ENCODE measurements at regions not wholly inside any gene's neighbourhood (a gene's known extent, or its start where the extent isn't known, plus 50 kb on each side); places are given as distances from the start of the nearest gene placed in this dataset.
"Not testable (repeated sequence)": the region's sequence is repeated elsewhere in the genome, so short reads cannot be mapped to it uniquely, and the experiment has no call there.

DNA sequence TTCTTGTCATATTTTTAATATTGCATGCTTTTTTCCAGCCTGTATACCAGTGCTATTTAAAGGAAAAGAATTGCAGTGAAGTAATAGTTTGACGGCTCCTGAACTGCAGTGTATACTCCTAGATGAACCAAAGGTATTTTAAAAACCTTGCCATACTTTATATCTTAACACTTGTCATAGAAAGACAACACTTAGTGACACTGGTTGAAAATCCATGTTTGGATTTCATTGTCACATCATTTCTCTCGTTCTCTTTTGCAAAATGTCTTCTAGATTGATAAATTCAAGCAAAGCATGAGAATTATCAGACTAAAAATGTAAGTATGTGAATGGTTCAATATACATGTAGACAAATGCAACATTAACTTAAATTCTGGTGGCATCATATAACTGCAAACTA, 1293.9 kb downstream of the PCDH9 start:
- DNase-seq: no peak

DNA sequence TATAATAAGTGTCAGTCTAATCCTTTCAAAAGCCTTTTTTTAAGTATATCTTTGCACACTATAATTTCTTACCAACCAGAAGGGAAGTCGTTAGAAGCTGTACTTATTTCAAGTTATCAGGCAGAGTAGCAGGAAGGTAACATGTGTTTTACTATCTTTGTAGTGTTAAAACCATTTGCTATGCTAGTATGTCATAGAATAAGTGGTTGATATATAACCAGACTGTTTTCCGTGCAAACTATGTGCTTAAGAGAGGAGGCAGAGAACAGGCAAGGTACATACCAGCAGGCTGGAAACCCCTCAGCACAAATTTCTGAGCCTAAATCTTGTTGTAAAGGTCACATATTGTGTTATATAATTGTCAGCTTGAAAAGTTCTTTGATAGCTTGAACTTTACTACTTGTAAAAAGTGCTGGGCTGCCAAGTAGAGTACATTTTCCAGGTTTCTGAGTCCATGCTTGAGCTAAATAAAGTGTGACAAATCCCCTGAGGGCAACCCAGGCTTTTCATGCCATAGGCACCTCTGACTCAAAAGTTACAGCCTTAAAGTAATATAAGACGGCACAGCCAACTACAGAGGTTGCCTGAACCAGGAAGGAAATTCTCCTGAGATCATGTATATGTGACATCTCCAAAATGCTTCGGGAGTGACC, 1297.4 kb downstream of the PCDH9 start:
- DNase-seq: no peak

DNA sequence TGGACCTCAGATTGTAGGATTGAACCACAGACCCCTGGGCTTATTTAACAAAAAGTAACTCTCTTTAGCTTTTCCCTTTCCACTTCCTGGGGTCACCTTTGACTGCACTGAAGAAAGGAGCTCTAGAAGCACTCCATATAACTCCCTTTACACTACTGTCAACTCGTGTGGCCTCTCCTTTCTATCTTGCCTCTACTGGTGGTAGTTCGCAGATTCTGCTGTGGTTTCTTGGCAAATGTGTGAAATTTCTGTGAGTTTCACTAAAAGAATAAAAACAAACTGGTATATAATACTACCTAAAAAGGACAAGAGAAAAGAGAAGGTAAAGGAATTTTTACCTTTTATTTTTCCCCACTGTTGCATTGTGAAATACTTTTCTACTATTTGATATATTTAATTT, 1298.1 kb downstream of the PCDH9 start:
- DNase-seq: no peak

DNA sequence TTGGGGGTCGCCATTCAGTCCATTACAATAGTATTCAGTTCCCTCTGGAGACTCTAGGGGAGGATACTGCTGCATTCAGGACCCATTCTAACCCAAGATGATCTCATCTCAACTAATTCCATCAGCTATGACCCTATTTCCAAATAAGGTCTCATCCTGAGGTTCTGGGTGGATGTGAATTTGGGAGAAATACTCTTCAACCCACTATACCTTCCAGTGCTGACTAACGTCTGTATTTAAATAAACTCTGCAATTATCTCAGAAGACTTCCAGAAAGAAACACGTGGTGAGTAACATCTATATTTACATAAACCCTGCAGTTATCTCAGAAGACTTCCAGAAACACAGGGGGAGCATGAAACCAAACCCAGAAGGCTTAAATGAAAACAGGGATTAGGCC, 1300.7 kb downstream of the PCDH9 start:
- no peak for DNase-seq

DNA sequence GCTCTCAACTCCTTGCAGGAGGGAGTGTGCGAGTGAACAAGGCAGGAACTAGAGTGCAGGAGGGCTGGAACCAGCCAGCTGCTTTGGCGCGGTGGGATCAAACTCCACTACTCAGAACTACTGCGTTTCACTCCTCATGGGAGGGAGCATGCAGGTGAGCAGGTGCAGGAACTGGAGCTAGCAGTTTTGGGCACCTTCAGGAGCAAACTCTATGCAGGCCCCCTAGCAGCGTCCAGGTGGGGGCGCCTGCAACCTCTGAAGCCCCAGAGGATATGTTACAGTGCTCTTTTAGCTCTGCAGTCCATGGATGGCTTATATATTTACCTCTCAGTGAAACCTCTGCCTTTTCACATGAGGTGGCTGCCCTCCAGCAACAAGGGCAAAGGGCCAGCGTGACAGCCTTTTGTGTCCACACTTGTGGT, 1303.4 kb downstream of the PCDH9 start:
- DNase-seq: no peak

DNA sequence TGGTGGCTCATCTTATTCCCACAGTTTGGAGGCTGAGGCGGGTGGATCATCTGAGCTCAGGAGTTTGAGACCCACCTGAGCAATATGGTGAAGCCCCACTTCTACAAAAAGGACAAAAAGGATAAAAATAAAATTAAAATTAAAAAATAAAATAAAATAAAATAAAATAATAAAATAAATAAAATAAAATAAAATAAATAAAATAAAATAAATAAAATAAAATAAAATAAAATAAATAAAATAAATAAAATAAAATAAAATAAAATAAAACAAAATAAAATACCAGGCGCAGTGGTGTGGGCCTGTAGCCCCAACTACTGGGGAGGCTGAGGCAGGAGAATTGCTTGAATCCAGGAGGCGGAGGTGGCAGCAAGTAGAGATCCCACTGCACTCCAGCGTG, 1307.3 kb downstream of the PCDH9 start:
- DNase-seq: not testable (repeated sequence)

DNA sequence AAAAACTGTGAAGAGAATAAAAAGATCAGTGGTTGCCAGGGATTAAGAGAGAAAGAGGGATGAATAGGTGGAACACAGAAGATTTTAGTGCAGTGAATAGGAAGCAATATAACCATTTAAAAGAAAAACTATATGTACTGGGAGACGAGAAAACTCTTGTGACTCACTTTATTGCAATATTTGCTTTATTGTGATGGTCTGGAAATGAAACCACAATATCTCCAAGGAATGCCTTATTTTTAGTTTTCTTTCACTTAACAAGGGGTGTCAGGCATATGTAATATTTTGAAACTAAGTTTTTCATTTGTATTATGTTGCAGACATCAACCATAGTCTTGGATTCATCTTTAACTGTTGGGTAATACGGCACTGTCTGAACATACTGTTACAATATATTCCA, 1308.2 kb downstream of the PCDH9 start:
- no peak for DNase-seq

DNA sequence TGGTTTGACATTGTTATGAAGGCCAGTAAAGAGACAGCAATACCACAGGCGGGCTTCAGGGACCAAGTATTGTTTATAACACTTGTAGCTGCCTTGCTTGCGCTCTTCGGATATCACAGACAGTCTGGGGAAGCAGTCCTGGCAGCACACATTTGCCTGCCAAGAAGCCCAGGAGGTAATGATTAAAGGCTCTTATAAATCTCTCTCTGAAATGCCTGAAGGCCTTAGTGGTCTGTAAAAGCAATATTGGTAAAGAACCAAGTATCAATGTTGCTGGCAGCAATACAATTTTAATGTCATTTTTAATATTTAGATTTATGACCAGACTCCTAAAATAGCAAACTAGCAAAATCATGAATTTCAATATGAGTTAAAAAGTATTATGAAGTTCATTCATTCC, 1312.4 kb downstream of the PCDH9 start:
- DNase-seq: no peak

DNA sequence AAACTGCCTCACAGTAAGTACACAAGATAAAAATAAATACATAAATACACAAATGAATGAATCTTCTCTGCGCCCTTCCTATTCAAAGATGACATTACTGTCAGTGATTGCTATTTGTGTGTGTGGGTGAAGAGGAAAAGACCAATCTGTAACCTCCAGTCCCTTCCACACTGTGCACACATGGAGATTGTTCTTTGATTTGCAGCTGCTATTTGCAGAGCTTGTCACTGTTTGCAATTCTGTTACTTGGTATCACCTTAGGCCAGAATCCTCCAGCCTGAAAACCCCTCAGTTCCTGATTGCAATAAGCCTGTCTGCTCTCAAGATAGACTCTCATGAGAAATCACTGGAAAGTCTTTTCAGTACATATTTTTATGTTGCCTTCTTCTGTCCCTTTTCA, 1314.9 kb downstream of the PCDH9 start:
- DNase-seq: no peak

DNA sequence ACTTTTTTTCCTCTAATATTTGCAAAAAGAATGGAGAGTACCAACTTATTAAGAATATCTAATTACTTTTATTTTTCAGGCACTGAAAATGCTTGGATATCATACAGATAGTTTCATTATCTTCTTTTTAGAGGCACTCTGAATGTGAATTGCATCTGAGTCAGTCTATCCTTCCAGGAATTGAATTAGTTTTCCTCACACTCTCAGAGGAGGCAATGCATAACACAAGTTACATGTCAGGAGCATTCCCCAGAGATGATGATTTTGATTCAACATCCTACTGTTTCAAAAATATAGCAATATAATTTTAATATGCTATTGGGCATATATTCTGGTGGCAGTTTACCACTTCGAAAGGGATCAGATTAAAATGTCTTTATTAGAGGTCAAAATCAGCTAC, 1315.4 kb downstream of the PCDH9 start:
- no peak for DNase-seq

DNA sequence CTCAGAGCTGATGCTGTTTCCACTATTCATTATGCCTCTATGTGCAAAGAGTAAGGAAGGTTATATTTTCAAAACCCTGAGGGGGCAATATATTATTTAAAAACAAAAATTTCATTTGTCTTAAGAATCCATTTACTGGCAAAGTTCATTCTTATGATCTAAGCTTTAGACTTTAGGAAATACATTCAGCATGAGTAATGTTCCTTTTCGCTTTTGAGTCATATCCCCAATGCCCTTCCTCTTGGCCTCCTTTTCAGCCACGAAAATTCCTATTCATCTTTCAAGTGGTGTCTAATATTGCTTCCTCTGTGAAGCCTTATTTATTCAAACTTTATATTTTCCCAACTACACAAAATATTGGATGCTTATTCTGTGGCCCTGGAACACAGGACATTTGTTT, 1317.0 kb downstream of the PCDH9 start:
- DNase-seq: no peak

DNA sequence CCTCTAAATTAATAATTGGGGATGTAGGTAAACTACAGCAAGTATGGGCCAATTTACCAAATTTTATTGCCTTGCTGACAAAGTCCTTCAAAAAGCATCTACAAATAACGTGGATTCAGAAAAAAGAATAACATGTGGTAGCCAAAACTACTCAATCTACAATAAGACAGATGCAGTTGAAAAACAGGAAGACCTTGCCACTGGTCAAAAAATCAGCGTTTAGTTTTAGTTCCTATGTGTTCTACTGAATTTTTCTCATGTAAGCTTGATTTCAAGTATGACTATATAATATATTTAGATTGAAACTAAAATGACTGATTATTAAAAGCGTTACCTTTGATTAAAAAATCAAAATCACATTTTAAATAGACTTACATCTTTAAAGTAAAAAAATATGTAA, 1317.6 kb downstream of the PCDH9 start:
- no peak for DNase-seq

DNA sequence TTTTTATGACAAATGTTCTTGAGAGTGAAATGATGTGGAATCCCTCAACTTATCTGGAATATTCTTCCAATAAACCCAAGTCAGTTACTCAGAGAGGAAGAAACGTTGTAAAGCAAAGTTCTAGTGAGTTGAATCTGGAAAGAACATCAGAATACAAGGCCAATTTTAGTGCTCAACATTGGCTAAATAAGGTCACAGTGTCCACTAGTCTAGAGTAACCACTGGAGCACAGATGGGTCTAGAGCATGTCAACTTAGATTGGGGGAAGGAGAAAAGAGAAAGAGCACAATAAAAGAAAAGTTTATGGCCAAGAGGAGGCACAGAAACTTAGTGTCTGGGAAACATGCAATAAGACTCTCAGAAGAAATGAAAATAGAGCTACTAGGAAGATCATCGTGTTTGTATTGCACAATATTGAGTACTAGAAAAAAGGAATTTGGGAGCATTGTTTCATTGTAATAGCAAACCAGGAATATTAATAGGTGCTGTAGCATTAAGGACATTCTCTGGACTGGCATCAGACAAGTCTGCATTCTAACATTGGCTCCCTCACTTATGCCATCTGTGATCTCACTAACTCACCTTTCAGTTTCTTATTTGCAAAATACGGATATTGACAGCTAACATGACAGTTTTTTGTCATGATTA, 1318.5 kb downstream of the PCDH9 start:
- no peak for DNase-seq

DNA sequence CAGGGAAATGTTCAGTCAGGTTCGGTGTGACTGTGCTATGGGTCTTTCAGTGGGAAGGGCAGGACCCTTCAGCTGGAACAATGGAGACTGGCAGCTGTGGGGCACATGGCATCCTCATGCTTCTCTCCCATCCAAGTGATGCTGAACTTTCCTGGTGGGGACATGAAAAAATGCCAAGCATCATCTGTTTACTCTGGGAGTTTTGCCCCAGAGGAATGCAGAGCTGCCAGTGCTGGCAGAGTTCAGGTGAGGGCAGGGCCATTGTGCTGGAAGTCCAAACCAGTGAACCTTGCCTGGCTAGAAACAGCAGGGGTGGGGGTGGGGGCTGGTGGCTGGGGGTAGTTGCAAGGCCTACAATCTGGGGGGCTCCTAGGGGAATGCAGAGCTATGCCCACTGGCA, 1320.6 kb downstream of the PCDH9 start:
- no peak for DNase-seq

DNA sequence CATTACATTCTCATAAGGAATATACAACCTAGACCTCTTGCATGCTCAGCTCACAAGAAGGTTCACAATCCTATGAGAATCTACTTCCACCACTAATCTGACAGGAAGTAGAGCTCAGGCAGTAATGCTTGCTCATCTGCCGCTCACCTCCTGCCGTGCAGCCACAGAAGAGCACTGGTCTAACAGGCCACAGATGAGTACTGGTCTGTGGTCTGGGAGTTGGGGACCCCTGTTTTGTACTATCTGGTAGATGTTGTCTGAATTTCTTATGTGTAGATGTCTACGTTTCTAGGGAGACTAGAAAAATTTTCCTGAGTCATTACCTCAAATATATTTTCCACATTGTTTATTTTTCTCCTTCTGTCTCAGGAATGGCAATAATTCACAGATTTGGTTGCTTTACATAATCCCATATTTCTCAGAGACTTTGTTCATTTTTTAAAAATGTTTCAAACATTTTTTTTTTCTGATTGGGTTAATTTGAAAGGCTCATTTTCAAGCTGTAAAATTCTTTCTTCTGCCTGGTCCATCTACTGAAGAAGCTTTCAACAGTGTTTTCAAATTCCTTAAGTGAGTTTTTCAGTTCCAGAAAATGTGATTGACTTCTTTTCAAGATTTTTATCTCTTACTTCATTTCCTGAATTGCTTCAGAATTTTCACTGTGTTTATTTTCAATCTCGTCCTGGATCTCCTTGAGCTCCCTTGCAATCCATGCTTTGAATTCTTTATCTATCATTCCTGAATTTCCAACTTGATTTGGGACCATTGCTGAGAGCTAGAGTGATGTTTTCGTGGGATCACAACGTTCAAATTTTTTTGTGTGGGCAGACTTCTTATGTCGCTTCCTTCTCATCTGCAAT, 1322.2 kb downstream of the PCDH9 start:
- no peak for DNase-seq

DNA sequence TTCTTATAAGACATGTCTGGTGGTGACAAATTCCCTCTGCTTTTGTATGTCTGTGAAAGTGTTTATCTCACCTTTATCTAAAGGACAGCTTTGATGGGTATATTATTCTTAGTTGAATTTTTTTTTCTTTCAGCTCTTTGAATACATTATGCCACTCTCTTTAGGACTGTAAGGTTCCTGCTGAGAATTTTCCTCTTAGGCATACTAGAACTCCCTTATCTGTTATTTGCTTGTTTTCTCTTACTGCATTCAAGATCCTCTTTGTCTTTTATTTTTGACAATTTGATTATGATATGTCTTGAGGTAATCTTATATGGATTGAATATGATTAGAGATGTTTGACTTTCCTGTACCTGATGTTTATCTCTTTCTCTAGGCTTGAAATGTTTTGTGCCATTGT, 1328.4 kb downstream of the PCDH9 start:
- no peak for DNase-seq

DNA sequence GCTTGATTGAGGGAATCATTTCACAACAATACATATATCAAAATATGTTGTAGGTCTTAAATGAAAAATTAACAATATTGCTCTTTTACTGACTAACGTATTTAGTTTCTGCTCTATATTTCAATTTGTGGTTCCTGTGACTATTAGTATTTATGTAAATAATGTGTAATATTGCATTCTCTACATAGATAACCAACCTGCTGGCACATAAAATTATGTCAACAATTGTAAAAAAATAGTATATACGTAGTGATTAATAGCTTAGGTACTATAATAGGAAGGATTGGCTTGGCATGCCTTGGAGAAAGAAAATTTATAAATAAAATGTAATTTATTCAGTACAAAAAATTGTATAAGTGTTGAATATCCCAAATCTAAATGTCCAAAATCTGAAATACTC, 1336.1 kb downstream of the PCDH9 start:
- DNase-seq: no peak

DNA sequence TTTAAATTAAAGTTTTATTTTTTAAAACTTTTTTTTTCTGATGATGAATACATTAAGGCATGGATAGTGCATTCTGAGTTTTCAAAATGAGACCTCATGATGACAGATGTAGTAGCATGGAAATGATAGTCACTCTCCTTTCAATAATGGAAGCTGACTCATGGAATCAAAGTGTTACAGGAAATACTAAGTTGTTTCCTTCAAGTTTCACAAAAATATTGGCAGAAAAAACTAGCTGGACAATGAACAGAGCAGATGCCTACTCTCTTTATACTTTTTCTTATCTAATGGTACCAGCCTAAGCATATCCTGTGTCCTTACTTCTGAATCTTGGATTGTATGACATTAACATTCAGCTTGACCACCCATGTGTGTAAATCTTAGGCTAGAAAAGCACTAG, 1337.3 kb downstream of the PCDH9 start:
- DNase-seq: no peak

DNA sequence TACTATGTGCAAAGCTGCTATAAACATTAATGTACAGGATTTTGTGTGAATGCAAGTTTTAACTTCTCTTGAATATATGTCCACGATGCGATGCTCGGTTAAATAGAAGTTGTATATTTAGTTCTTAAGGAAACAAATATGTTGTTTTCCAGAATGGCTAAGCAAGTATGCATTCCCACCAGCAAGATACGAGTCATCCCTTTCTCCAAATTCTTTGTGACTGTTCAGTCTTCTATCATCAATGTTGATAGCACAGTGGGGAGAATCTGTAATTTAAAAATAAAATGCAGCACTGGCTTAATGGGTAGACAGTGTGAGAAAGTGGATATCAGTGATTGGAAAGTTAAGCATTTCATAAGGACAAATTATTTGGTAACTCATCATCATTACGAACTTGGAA, 1340.8 kb downstream of the PCDH9 start:
- DNase-seq: no peak

DNA sequence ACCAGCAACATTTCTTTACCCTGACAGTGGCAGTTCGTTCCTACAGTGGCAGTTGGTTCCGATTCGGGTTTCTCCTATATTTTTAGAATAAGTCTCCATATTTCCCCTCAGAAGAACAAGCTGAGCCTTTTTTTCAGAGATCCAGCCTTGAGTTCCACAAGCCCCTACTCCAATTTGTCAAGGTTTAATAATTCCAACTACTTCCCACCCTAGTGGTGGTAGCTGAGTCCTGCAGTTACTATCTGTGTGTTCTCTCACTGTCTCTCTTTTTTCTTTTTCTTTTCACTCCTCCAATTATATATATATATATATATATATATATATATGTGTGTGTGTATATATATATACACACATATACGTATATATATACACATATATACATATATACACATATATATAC, 1347.3 kb downstream of the PCDH9 start:
- no peak for DNase-seq

DNA sequence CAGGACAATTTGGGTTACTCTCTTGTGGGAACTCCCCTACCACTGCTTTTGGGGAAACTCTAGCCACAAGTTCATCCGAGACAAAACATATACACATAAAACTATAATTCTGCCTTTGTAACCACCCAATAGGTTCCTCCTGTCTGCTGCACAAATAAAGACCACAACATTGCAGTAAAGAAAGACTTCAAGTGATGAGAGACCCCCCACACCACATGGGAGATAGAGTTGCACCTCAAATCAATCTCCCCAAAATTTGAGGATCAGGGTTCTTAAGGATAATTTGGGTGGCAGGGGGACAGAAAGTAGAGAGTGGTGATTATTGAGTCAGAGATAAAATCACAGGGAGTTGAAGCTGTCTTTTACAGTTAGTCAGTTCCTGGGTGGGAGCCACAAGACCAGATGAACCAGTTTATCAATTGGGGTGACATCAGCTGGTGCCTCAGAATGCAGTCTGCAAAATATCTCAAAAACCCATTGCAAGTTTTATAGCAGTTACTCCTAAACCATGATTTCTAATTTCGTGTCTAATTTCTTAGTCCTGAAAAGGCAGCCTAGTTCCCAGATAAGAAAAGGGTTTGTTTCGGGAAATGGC, 1348.5 kb downstream of the PCDH9 start:
- no peak for DNase-seq

DNA sequence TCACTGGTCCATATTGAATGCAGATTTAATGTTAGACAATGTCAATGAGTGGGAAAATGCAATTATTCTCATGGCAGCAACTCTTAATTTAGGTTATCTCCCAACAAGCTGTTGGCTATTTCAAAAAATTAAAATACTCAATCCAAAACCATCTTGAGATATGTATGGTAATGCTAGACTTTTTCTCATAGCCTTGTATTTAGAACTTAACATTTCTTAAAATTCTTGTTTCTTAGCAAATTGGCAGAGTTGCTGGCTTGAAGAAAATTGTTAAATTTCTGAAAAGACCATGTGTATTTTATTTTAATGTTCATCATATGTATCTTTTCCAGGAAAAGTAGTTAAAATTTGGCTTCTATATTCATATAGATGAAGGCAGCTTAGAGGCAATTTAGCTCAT, 1355.1 kb downstream of the PCDH9 start:
- no peak for DNase-seq

DNA sequence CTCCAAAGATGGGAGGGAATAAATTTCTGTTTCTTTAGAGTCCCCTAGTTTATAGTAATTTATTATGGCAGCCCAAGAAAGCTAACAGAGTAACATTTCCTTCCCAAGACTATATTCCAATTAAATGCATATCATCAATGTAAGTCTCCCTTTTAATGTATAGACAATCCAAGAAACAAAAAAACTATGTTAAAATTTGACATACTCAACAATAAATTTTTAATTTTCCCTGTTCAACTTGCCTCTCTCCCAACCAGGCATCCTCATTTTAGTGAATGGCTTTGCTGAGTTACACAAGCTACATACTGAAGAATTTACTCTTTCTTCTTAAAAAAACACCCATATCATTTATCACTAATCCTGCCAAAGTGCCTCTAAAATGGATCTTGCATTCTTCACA, 1357.7 kb downstream of the PCDH9 start:
- no peak for DNase-seq

DNA sequence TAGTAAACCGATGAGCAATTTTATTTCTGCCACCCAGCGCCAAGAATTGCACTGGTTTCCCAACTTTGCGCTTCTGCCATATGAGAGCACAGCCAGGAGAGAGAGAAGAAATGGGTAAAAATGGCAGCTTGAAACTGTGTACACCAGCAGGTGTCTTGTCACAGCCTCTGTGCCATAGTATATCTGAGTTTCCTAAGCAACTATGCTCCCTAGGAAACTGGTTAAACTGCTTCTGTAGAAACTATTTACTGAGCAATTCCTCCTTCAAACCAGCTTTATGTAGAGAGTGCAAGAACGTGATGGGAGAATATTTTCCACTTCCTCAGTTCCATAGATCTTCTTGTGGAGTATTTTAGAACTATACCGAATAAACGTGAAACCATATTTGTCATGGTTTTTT, 1361.3 kb downstream of the PCDH9 start:
- DNase-seq: no peak
